ENCODE measurements at regions not wholly inside any gene's neighbourhood (a gene's known extent, or its start where the extent isn't known, plus 50 kb on each side); places are given as distances from the start of the nearest gene placed in this dataset.
"Not testable (repeated sequence)": the region's sequence is repeated elsewhere in the genome, so short reads cannot be mapped to it uniquely, and the experiment has no call there.

DNA sequence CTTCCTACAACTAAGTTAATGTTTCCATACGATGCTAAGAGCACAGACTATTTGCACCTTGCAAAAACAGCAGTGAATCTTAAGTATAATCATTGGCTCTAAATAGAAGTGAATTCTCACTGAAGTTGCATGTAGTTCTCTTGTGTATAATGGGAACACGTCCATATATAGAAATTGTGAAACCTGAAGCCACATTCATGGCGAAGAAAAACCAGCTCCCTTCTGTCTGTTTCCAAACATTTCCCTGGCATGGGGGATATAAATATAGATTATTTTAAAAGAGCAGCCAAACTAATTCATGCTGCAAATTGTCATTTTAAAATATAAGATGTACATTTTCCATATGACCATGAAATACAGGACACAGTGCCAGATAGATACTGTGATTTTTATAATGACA, 71.1 kb downstream of the TRAM1L1 start:
- DNase-seq (ENCODE audit: low spot score): no peak

DNA sequence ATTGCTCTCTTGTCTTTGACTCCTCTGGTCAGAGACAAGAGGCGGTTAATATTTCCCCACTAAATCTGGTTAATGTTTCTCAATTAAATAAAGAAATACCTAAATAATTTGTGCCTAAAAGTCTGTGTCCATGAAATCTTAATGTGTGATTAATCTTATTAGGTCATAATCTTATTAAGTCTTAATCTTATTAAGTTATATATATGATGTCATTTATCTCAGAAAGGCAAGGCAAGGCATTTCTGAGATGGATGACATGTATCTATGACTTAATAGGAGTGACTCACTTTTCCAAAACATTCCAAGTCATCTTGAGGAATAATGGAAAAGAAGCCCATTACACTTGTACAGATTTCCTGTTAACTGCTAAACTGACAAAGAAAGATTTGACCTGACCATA, 74.7 kb downstream of the TRAM1L1 start:
- no peak for DNase-seq (ENCODE audit: low spot score)

DNA sequence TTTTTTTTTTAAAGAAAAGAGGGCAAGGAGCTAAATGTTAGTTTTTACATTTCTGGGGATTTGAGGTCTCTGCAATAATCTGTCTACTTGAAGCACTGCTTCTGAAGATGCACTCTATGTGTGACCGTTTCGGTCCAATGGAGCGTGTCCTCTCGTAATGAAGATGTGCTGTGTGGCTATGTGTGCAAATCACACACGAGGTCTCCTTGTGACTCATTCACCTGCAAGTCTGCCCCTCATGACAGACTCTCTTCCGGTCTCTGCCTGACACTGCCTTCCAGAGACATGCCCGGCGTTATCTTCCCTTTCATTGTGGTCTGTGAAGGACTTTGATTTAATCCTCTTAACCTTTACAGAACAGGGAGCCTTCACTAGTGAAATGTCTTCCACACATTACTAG, 84.3 kb downstream of the TRAM1L1 start:
- DNase-seq (ENCODE audit: low spot score): no peak

DNA sequence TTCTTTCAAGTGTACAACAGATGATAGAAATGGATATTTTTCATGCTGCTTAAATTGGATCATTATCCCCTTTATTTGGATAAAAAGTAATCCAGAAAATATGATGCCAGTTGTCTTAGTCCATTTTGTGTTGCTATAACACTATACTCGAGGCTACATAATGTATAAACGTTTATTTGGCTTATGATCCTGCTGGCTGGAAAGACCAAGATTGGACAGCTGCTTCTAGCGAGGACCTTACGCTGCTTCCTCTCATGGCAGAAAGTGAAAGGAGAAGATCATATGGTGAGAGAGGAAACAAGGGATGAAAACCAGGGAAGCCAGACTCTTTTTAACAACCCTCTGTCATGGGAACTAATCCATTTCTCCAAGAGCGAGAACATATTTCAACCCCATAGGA, 102.7 kb downstream of the TRAM1L1 start:
- no peak for DNase-seq (ENCODE audit: low spot score)

DNA sequence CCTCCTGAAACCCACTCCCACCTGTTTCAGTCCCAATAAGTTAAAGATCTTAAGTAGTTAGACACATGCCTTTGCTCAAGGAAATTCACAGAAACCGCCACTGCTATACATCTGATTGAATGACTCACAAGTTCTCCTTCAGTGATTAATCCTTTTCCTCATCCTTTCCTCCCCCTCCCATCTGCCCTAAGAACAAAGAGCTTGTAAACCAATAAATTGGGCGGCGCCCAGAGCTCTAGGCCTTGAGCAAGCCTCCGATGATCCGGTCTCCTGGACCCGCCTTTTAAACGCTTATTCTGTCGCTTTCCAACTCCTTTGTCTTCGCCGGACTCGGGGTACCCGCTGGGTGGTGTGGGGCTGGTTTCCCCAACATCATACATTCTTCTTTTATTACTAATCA, 104.9 kb downstream of the TRAM1L1 start:
- DNase-seq (ENCODE audit: low spot score): not testable (repeated sequence)

DNA sequence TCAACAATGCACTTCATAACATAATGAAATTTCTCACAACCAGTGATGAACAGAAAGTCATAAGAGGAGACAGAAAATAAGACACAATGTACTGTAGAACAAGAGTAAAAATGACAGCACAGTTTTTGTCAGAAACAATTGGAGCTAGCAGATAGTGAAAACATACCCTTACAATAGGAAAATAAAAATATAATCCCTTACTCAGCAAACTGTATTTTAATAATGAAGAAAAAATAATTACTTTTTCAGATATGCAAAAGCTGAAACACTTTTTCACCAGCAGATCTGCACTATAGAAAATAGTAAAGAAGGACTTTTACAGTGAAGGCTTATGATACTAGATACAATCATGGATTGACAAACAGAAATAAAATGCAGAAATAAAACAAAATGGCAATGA, 126.3 kb downstream of the TRAM1L1 start:
- DNase-seq (ENCODE audit: low spot score): no peak

DNA sequence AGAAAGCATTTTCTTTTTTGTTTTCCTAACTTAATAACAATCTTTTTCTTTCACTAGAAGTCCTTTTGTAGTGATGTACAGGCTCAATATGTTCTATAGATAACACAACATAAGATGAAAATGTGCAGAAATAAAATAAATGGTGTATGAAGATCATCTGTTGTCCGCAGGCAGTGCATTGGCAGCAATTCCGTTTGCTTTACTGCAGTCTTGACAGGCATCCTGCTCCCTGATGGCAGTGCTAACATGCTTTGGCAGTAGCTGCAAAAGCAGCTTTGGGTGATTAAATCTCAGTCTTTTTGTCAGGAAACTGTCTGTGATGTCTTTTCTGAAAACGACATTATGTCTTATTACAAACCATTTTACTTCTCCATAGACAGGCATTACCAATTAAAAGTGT, 131.4 kb downstream of the TRAM1L1 start:
- DNase-seq (ENCODE audit: low spot score): no peak

DNA sequence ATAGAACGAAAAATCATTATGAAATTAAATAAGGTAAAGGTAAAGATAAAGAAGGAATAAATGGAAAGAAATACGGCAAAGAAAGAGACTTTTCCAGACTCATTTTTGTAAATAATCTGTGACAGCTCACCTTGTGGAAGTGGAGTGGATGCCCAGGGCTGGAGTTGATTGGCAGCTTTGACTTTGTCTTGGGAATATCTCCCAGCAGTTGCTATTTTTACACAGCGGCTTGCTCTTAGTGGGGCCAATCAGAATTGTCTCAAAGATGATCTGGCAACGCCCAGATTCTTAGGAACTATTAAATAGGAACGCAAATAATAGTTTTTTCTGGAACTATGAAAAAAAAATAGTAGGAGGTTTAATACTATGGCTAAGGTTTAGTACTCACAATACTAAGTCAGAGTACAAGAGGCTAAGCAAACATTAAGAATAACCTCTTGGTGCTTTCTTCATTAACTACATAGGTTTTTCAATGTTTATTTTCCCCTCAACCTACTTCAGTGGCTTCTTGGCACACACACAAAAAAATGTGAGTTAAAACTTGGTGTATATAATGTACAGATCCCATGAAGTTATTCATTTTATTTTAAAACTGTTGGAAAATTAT, 132.7 kb downstream of the TRAM1L1 start:
- no peak for DNase-seq (ENCODE audit: low spot score)

DNA sequence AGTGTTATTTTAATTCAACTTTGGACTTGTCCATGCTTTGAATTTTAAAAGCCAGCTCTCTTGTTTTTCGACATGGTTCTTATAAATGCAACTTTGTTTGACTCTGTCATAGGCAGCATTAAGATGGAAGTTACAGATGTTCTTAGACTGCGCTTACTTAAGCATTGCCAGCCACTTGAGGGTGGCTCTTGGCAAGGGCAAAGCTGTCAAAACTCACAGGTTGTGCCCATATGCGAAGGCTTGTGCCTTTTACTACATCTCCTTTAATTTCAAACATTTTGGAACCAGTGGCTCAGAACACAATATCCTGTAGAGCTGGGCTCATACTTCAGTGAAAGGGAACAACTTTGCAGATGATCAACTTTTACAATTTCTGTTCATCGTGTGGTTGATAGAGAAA, 135.5 kb downstream of the TRAM1L1 start:
- no peak for DNase-seq (ENCODE audit: low spot score)

DNA sequence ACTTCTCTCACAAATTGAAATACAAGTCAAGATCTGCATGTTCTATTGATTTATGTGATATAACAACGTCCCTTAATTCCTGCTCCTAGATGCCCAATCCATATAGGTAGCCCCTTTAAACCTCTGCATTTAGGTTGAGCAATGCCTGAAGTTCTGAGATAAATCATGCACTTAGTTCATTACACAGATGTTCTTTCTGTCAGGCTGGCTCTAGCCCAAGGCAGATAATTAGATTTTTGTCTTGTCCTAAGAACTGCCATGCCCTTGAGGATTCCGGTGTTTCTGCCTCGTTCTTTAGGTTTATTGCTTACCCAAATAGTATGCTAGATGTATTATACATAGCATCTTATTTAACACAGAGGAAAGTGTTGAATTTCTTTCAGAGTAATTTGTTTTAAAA, 143.1 kb downstream of the TRAM1L1 start:
- DNase-seq (ENCODE audit: low spot score): no peak

DNA sequence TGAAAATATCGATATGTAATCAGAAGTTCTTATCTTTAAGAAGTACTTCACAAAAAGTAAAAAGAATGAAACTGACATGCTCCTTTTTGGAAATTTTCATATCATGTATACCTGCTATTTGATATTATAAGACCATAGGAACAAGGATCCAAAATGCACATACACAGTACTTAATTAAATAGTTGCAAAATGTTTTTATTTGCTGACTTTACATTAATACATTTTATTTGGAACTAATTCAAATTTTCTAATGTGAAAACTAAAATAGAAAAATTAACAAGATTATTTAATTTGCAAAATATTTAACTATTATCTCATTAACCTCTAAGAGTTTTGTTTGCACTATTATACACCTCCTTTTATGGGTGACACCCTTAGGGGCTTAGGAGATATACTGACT, 155.0 kb downstream of the TRAM1L1 start:
- DNase-seq (ENCODE audit: low spot score): no peak

DNA sequence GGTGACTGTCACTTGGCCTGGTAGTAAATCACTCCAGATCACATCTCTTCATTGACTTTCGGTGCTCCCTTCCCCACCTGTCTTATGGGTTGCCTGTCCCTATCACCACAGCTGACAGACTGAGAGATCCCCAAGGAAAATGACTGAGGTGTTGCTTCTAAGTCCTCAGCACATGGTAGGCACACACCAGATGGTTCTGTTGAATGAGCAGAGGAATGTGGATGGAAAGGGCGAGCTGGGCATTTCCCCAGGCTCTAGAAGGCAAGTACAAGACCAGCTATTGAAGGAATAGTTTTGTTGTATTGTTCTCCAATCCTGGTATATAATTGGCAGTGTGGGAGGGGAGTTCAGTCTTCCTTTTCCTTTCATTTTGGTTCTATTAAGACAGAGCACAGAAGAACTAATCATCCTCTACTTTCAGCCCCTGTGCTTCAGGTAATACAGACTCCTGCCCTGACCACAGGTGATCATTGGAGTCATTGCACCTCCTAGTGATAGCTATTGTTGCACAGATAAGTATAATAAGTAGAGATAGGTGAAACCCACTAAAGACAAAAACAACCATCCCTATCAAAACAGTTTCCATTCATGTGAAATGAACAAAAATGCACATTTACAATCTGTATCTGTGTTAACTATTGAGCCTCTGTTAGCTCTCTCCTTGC, 158.6 kb downstream of the TRAM1L1 start:
- DNase-seq (ENCODE audit: low spot score): no peak

DNA sequence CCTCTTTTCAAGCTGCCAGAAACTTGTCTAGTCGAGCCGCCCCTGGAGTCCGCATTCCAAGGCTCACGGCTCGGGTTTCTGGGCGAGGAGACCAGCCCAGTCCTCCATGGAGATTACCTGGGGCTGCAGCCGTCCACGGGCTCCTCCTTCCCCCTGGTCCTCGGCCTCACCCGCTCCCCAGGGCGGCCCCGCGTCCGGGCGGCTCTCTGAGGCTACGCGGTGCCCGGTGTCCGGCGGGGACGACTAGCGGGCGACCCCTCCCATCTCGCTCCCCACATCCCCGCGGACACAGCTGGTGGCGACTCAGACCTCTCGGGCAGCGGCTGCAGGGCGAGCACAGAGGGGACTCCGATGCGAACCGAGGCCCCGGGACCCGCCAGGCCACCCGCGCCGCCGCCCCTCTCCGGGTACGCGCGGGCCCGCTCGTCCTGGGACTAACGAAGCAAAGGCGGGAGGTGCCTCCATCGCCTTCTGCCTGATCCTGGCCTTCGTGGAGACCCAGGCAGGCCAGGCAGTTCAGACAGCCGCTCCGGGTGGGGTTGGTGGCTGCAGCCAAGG, 159.4 kb downstream of the TRAM1L1 start:
- DNase-seq (ENCODE audit: low spot score): no peak

DNA sequence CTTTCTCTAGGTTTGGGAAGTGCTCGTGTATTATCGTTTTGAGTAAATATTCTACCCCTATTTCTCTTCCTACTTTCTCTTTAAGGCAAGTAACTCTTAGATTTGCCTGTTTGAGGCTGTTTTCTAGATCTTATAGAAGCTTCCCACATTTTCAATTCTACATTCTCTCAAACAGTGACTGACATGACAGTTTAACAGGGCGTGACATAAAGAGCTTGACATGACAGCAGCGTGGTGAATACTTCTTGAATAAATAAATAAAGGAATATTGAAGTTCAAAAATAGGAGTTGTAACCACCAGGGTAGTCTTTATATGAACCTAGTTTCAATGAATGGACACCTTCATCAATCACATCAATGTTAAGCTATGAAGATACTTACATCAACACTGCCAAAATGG, 162.0 kb downstream of the TRAM1L1 start:
- DNase-seq (ENCODE audit: low spot score): no peak

DNA sequence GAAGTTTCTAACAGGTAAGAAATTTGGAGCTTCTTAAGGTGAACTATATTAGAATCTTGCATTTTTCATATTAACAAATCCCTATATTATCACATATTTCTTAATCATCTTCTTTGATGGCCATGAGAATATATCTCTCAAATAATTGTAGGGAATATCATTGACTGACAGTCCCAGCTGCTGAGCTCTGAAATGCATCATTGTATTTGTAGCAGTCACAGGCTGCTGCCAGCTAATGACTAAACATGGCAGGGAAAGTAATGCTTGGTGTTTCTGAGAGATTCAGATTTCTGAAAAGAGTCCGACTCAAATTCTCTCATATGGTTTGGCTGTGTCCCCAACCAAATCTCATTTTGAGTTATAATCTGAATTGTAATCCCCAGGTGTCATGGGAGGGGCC, 171.9 kb downstream of the TRAM1L1 start:
- no peak for DNase-seq (ENCODE audit: low spot score)

DNA sequence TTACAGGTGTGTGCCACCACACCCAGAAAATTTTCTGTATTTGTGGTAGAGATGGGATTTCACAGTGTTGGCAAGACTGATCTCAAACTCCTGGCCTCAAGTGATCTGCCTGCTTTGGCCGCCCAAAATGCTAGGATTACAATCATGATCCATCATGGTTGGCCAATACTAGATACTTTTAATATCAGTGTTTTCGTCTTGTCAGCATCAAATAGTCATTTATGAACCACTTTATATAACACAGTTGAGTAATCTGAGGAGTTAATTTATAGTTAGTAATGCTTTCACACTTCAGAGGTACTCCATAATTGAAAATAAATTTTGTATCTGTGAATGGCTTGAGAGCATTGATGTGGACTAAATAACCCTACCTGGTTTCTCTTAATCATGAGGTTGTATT, 178.6 kb downstream of the TRAM1L1 start:
- no peak for DNase-seq (ENCODE audit: low spot score)

DNA sequence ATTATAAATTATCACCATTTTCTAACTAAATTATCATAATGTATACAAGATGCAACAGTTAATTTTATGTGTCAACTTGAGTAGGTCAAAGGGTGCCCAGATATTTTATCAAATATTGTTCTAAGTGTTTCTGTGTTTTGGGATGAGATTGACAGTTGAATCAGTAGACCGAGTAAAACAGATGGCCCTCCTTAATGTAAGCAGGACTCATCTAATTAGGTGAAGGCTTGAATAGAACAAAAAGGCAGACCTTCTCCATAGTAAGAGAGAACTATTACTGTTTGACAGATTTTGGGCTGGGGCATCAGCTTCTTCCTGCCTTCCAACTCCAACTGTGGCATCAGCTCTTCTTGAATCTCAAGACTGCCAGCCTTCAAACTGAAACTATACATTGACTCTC, 185.8 kb downstream of the TRAM1L1 start:
- no peak for DNase-seq (ENCODE audit: low spot score)

DNA sequence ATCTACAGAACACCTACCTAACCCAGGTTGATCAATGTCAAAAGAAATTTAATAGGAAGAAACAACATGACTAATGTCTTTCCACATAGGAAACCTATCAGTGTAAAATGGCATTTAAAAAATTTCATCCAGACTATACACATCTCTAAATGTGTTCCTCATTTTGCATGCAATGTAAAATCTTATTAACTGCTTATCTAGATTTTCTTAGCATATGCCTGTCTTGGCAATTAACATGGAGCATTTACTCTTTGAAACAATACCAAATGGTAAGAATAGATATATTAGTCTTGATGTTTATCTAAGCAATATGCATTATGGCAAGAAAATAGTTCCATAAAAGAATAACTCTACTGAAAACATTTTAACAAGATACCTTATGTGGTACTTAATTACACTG, 199.8 kb downstream of the TRAM1L1 start:
- no peak for DNase-seq (ENCODE audit: low spot score)

DNA sequence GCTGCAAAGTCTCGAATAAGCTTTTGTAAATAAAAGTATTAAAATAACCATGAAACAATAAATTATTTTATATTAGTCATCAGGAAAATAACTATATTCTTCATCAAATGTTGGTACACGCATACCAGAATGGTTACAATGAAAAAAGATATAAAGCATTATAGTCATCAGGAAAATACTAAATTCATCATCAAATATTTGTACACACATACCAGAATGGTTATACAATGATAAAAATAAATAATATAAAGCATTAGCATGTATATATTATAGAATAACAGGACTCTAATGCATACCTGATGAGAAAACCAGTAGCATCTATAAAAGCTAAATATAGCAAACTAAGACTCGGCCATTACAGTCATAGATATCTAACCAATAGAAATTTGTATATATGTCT, 202.9 kb downstream of the TRAM1L1 start:
- no peak for DNase-seq (ENCODE audit: low spot score)

DNA sequence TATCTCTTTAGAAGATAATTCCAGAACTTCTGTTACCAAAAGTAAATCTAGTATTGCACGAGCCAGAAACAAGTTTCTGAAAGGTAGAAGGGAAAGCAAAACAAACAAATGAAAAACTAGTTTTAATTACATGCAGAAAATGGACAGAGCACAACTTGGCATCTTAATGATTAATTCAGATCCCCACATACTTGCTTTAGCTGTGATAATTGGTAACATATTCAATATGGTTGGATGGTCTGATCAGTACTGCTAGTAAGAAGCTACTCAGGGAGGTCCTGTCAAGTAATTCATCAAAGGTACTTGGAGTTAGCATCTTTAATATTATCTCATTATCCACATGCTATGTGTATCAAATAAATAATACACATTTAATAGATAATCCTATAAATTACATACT, 204.3 kb downstream of the TRAM1L1 start:
- no peak for DNase-seq (ENCODE audit: low spot score)

DNA sequence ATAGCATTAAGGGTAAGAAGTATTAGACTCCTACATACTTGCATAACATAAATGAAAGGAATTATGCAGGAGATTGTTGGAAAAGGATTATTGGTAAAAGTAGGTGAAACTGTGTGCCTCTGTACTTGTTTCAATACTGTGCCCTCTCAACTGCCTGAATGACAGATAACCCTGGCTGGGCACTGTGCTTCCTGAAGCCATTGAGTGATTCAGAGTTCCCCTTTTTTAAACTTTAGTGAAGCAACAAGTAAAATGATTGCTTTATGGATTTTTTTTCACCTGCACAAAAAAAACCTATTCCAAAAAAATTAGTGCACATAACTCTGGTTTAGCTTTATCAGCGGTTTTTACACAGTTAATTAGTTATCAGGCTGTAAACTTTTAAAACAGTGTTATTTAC, 204.8 kb downstream of the TRAM1L1 start:
- no peak for DNase-seq (ENCODE audit: low spot score)

DNA sequence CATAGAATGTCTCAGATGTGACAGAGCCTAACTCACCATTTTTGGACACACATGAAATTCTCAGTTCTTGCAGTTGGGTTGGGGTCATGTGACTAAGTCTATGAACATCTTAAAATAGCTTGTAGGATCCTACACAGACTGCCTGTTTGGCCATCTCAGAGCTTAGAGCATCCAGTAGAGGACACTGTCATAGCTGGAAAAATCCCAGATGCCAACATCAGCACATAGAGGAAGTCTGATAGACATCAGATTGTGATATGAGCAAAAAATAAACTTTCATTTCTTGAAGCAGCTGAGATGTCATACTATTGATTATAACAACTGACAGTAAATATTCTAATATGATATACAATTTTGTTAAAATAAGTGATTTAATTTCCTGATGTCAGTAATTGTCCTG, 207.1 kb downstream of the TRAM1L1 start:
- no peak for DNase-seq (ENCODE audit: low spot score)

DNA sequence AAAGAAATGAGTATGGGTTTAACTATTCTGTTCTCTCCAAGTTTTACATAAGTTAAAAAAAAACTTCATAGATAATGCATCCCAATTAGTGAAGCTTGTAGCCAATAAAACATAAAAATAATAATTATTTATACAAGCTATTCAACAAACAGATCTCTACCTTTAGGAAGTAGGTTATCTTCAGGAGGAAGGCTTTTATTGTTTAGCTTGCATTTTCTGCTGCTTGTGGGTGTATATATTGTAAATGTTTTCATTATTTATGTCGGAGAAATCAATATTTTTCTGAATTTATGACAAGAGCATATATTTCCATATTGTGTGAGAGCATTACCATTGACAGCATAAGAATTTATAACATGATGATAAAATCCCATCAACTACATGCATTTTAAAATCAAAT, 208.3 kb downstream of the TRAM1L1 start:
- no peak for DNase-seq (ENCODE audit: low spot score)

DNA sequence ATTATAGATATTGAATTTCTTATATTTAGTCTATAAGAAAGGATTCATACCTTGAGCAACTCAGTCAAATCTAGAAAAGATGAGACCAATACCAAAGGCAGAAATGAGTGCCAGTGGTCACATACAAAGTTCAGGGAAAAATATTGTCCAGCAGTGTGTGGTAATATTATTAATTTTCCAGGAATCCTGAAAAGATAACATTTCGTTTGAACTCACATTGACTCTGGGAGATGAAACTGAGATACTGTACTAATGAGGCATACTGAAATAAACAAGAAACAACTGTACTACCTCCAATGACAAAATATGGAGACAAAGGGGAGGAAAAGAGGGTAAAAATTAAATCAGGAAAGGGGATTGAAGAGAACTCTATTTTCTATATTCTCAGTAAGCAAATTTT, 212.4 kb downstream of the TRAM1L1 start:
- no peak for DNase-seq (ENCODE audit: low spot score)
